IMR-90 (cell line): ENCODE measurements at regions not wholly inside any gene's neighbourhood (a gene's known extent, or its start where the extent isn't known, plus 50 kb on each side); places are given as distances from the start of the nearest gene placed in this dataset.

ENCODE experiments used
- ATAC-seq: fragments of 200-7000 bp; cut with Tn5 transposase; 2 replicates; pipeline ENCODE4 v1.9.1; 2020; ENCODE audit warnings: low read depth, mild to moderate bottlenecking, moderate library complexity
- BruUV-seq: library from RNA; stranded (reverse); fragments of 400-500 nt; replicated peaks from 2 replicates; lab custom pipeline; 2021; lab: Mats Ljungman, UMichigan
- CTCF ChIA-PET: fragments of 300-600 bp; formaldehyde crosslinking; extraction: SDS; loops from one replicate; lab custom pipeline; 2021; ENCODE audit warnings: antibody characterized with exemption; lab: Yijun Ruan, JAX
- POLR2A ChIA-PET: fragments of 300-600 bp; sonication (Branson Sonifier 250); formaldehyde crosslinking; loops from one replicate; lab custom pipeline; 2022; ENCODE audit warnings: antibody characterized with exemption; ENCODE audit not compliant: unreplicated experiment; lab: Charles Lee
- DNase-seq: peaks from one replicate; pipeline ENCODE4 v3.0.0; 2013
- H2AFZ ChIP-seq: replicated peaks from 2 replicates; pipeline ENCODE3; 2013; ENCODE audit warnings: low read length, mild to moderate bottlenecking; ENCODE audit not compliant: poor library complexity
- H2AK5ac ChIP-seq: 2 replicates; pipeline ENCODE4 v1.6.1; 2013; ENCODE audit warnings: low read depth, low read length, inconsistent platforms
- H2AK9ac ChIP-seq: replicated peaks from 2 replicates; pipeline ENCODE3; 2013; ENCODE audit warnings: mild to moderate bottlenecking, low read depth, low read length, moderate library complexity; ENCODE audit not compliant: poor library complexity
- H2BK120ac ChIP-seq: 2 replicates; pipeline ENCODE4 v1.6.1; 2013; ENCODE audit warnings: low read depth, low read length, inconsistent platforms
- H2BK15ac ChIP-seq: 3 replicates; pipeline ENCODE4 v1.6.1; 2013; ENCODE audit warnings: low read depth, low read length, inconsistent platforms
- H2BK20ac ChIP-seq: 2 replicates; pipeline ENCODE4 v1.6.1; 2013; ENCODE audit warnings: low read depth, mild to moderate bottlenecking, inconsistent platforms, low read length, moderate library complexity
- H2BK5ac ChIP-seq: 2 replicates; pipeline ENCODE4 v1.6.1; 2013; ENCODE audit warnings: mild to moderate bottlenecking, low read depth, low read length, inconsistent platforms; ENCODE audit not compliant: poor library complexity, severe bottlenecking
- H3K14ac ChIP-seq: replicated peaks from 2 replicates; pipeline ENCODE4 v1.6.1; 2013; ENCODE audit warnings: low read depth, low read length, inconsistent platforms
- H3K18ac ChIP-seq: 2 replicates; pipeline ENCODE4 v1.6.1; 2013; ENCODE audit warnings: low read depth, low read length, control low read depth
- H3K23ac ChIP-seq: 2 replicates; pipeline ENCODE4 v1.6.1; 2013; ENCODE audit warnings: low read depth, low read length, inconsistent platforms
- H3K27ac ChIP-seq: 2 replicates; pipeline ENCODE4 v1.5.1; 2013; ENCODE audit warnings: mild to moderate bottlenecking, control low read depth, low read length; ENCODE audit not compliant: insufficient read depth
- H3K27me3 ChIP-seq: 2 replicates; pipeline ENCODE4 v1.6.1; 2013; ENCODE audit warnings: low read length; ENCODE audit not compliant: control insufficient read depth, insufficient read depth
- H3K36me3 ChIP-seq: 2 replicates; pipeline ENCODE4 v1.6.1; 2013; ENCODE audit warnings: low read length, mixed read lengths; ENCODE audit not compliant: control insufficient read depth, insufficient read depth
- H3K4ac ChIP-seq: 2 replicates; pipeline ENCODE4 v1.6.1; 2013; ENCODE audit warnings: low read depth, low read length, inconsistent platforms
- H3K4me1 ChIP-seq: 2 replicates; pipeline ENCODE4 v1.6.1; 2013; ENCODE audit warnings: low read length, mixed read lengths; ENCODE audit not compliant: control insufficient read depth, insufficient read depth
- H3K4me2 ChIP-seq: 2 replicates; pipeline ENCODE4 v1.6.1; 2013; ENCODE audit warnings: low read depth, mild to moderate bottlenecking, control low read depth, low read length, moderate library complexity
- H3K4me3 ChIP-seq: 2 replicates; pipeline ENCODE4 v1.5.1; 2013; ENCODE audit warnings: low read depth, mild to moderate bottlenecking, control low read depth, low read length, moderate library complexity; ENCODE audit not compliant: insufficient read depth
- H3K56ac ChIP-seq: 2 replicates; pipeline ENCODE4 v1.6.1; 2013; ENCODE audit warnings: low read length, inconsistent platforms; ENCODE audit not compliant: insufficient read depth; ENCODE audit errors: extremely low read depth
- H3K79me1 ChIP-seq, 2 experiments: 2 replicates each; pipeline ENCODE4 v1.6.1; 2013; ENCODE audit warnings: low read length in 2 of 2, inconsistent platforms in 1 of 2, low read depth in 1 of 2
- H3K9ac ChIP-seq: 2 replicates; pipeline ENCODE4 v1.6.1; 2013; ENCODE audit warnings: low read depth, low read length, control low read depth
- H3K9me1 ChIP-seq: 2 replicates; pipeline ENCODE4 v1.6.1; 2013; ENCODE audit warnings: low read length, inconsistent platforms; ENCODE audit not compliant: insufficient read depth
- H3K9me3 ChIP-seq: 2 replicates; pipeline ENCODE4 v1.6.1; 2013; ENCODE audit warnings: low read length; ENCODE audit not compliant: control insufficient read depth, insufficient read depth
- H4K20me1 ChIP-seq: 2 replicates; pipeline ENCODE4 v1.6.1; 2013; ENCODE audit warnings: low read length, inconsistent platforms; ENCODE audit not compliant: insufficient read depth
- H4K5ac ChIP-seq: 2 replicates; pipeline ENCODE4 v1.6.1; 2013; ENCODE audit warnings: mild to moderate bottlenecking, low read depth, low read length, control low read depth
- H4K8ac ChIP-seq, 2 experiments: 2 replicates each; pipeline ENCODE4 v1.6.1; 2013; ENCODE audit warnings: low read depth in 2 of 2, low read length in 2 of 2, control low read depth in 1 of 2, inconsistent platforms in 1 of 2
- H4K91ac ChIP-seq: 2 replicates; pipeline ENCODE4 v1.6.1; 2013; ENCODE audit warnings: low read depth, low read length, inconsistent platforms; ENCODE audit not compliant: insufficient read depth
- CHD1 ChIP-seq: IDR thresholded peaks from 2 replicates; pipeline ENCODE4 v1.6.1; 2012; ENCODE audit warnings: low read depth, low read length, improper control_type of control experiment
- FOS ChIP-seq: fragments of 150-350 bp; IDR thresholded peaks from 2 replicates; pipeline ENCODE4 v1.6.1; 2016; ENCODE audit warnings: low read depth, low read length
- MAFK ChIP-seq: IDR thresholded peaks from 2 replicates; pipeline ENCODE4 v1.6.1; 2012; ENCODE audit warnings: low read depth, low read length, improper control_type of control experiment
- MAZ ChIP-seq: IDR thresholded peaks from 2 replicates; pipeline ENCODE4 v1.6.1; 2012; ENCODE audit warnings: low read depth, mild to moderate bottlenecking, low read length, improper control_type of control experiment, moderate library complexity, borderline replicate concordance
- NFE2L2 ChIP-seq: fragments of 150-350 bp; IDR thresholded peaks from 2 replicates; pipeline ENCODE4 v1.6.1; 2016; ENCODE audit warnings: low read depth, mild to moderate bottlenecking, low read length
- RCOR1 ChIP-seq: IDR thresholded peaks from 2 replicates; pipeline ENCODE4 v1.6.1; 2012; ENCODE audit warnings: mild to moderate bottlenecking, low read length, improper control_type of control experiment; ENCODE audit not compliant: insufficient replicate concordance
- RFX5 ChIP-seq: IDR thresholded peaks from 2 replicates; pipeline ENCODE4 v1.8.0; 2012; ENCODE audit warnings: low read depth, mild to moderate bottlenecking, low read length, moderate library complexity
- dilution Hi-C: fragments of 300-500 bp; cut with HindIII; formaldehyde crosslinking; loops from one replicate; pipeline ENCODE4 v1.14.3; 2018; ENCODE audit warnings: low sequenced_read_pairs; ENCODE audit not compliant: unreplicated experiment
- in situ Hi-C: fragments of 300-500 bp; cut with MboI; formaldehyde crosslinking; loops from 3 replicates; pipeline ENCODE4 v1.14.3; 2019; ENCODE audit warnings: low sequenced_read_pairs, inconsistent platforms, mixed read lengths
- intact Hi-C: fragments of 100-400 bp; cut with micrococcal nuclease; formaldehyde crosslinking; loops from 2 replicates; pipeline ENCODE4 v1.10.0; 2022
- TF ChIP-seq, protein P1 (sequence below): fragments of 150-350 bp; IDR thresholded peaks from 2 replicates; pipeline ENCODE4 v1.6.1; 2016; ENCODE audit warnings: low read depth, mild to moderate bottlenecking, low read length, moderate library complexity, borderline replicate concordance
- TF ChIP-seq, protein P2 (sequence below): fragments of 150-350 bp; IDR thresholded peaks from 2 replicates; pipeline ENCODE4 v1.6.1; 2017; ENCODE audit warnings: mild to moderate bottlenecking, antibody characterized with exemption, low read length, low read depth

DNA sequence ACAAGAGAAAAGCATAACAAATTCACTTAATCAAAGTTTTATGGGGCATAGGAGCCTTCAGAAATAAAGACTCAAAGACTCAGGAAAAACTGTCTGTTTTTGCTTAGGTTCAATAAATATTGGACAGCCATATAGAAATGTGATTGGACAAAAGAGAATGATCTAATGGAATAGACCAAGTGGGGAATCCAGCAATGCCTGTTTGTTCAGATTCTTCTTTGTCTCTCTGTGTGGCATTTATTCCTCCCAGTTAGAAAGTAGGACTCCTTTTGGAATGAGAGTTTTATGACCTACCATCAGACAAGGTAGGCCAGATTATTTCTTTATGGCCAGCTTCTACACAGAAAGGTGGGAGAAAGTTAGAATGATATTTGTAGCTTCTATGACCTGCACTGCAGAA is 1460.1 kb downstream of the OTOL1 start:
- no peak overlapping the region for H2BK5ac ChIP-seq
- in situ Hi-C loops, result no loop called here
- no peak overlapping the region for H4K5ac ChIP-seq
- DNase-seq (no peak), ATAC-seq (no peak)
- no peaks in the 10 kb centered on the region for H4K20me1 ChIP-seq
- ChIA-PET POLR2A (no interaction called here), CTCF (no interaction called here)
- H3K4me1 ChIP-seq, result no peaks in the 10 kb centered on the region
- H3K14ac ChIP-seq, result no peak overlapping the region
- no peak overlapping the region for H2BK20ac ChIP-seq
- no peak overlapping the region for H2BK120ac ChIP-seq
- no peaks in the 10 kb centered on the region for H3K9me3 ChIP-seq
- H3K4me2 ChIP-seq, result no peak overlapping the region
- no peak overlapping the region for H2AK9ac ChIP-seq
- TF ChIP-seq MAZ (no peak), RCOR1 (no peak), NFE2L2 (no peak), MAFK (no peak), RFX5 (no peak), CHD1 (no peak), FOS (no peak)
- TF ChIP-seq, protein P1, sequence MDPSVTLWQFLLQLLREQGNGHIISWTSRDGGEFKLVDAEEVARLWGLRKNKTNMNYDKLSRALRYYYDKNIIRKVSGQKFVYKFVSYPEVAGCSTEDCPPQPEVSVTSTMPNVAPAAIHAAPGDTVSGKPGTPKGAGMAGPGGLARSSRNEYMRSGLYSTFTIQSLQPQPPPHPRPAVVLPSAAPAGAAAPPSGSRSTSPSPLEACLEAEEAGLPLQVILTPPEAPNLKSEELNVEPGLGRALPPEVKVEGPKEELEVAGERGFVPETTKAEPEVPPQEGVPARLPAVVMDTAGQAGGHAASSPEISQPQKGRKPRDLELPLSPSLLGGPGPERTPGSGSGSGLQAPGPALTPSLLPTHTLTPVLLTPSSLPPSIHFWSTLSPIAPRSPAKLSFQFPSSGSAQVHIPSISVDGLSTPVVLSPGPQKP, result no peak
- TF ChIP-seq, protein P2, sequence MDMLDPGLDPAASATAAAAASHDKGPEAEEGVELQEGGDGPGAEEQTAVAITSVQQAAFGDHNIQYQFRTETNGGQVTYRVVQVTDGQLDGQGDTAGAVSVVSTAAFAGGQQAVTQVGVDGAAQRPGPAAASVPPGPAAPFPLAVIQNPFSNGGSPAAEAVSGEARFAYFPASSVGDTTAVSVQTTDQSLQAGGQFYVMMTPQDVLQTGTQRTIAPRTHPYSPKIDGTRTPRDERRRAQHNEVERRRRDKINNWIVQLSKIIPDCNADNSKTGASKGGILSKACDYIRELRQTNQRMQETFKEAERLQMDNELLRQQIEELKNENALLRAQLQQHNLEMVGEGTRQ, result no peak
- no peak overlapping the region for H3K9ac ChIP-seq
- no peak overlapping the region for H3K56ac ChIP-seq
- H3K36me3 ChIP-seq, result no peaks in the 10 kb centered on the region
- H2BK15ac ChIP-seq, result no peak overlapping the region
- H3K79me1 ChIP-seq, result no peaks in the 10 kb centered on the region
- dilution Hi-C loops, result no loop called here
- H3K23ac ChIP-seq, result no peak overlapping the region
- no peaks in the 10 kb centered on the region for H3K9me1 ChIP-seq
- no peak overlapping the region for H4K8ac ChIP-seq
- no TSS peak for BruUV-seq
- H4K91ac ChIP-seq, result no peak overlapping the region
- intact Hi-C loops, result no loop called here
- no peaks in the 10 kb centered on the region for H3K27me3 ChIP-seq
- no peak overlapping the region for H3K18ac ChIP-seq
- H3K4me3 ChIP-seq, result no peak overlapping the region
- no peak overlapping the region for H3K4ac ChIP-seq
- H2AK5ac ChIP-seq, result no peak overlapping the region
- H3K27ac ChIP-seq, result no peak overlapping the region
- no peak overlapping the region for H2AFZ ChIP-seq
